GM18507 (cell line): ENCODE measurements at regions not wholly inside any gene's neighbourhood (a gene's known extent, or its start where the extent isn't known, plus 50 kb on each side); places are given as distances from the start of the nearest gene placed in this dataset.
"Not testable (repeated sequence)": the region's sequence is repeated elsewhere in the genome, so short reads cannot be mapped to it uniquely, and the experiment has no call there.

ENCODE experiments used
- DNase-seq: peaks from one replicate; pipeline ENCODE4 v3.0.0; 2011; ENCODE audit warnings: low read depth; ENCODE audit not compliant: insufficient read length; ENCODE audit errors: extremely low spot score
- FAIRE-seq: peaks from 2 replicates; lab custom pipeline; 2011; peaks lifted over from hg19 to GRCh38; lab: Jason Lieb, UNC

GRCh38 chr5:56763711-56764466 lies 51.5 kb upstream of the MAP3K1 start:
- no peak for FAIRE-seq
- no peak for DNase-seq

- FAIRE-seq (no peak), DNase-seq (no peak)
Measured at GRCh38 chr5:56763182-56763581, 52.2 kb upstream of the MAP3K1 start.

- DNase-seq: no peak
- FAIRE-seq: no peak
Measured at GRCh38 chr5:56761151-56761885, 54.0 kb upstream of the MAP3K1 start.

- FAIRE-seq: no peak
- DNase-seq: no peak
Measured at GRCh38 chr5:56760723-56761122, 54.6 kb upstream of the MAP3K1 start.

GRCh38 chr5:56759521-56760216 lies 55.7 kb upstream of the MAP3K1 start:
- DNase-seq: no peak
- no peak for FAIRE-seq

GRCh38 chr5:56757077-56757476 lies 58.3 kb upstream of the MAP3K1 start:
- DNase-seq (no peak), FAIRE-seq (no peak)

- DNase-seq: no peak
- FAIRE-seq: no peak
Measured at GRCh38 chr5:56755036-56755555, 60.3 kb upstream of the MAP3K1 start.

GRCh38 chr5:56753588-56753987 lies 61.8 kb upstream of the MAP3K1 start:
- DNase-seq, FAIRE-seq: not testable (repeated sequence)

- DNase-seq (no peak), FAIRE-seq (no peak)
Measured at GRCh38 chr5:56751572-56752313, 63.6 kb upstream of the MAP3K1 start.

GRCh38 chr5:56749842-56750241 lies 65.5 kb upstream of the MAP3K1 start:
- DNase-seq (no peak), FAIRE-seq (no peak)

- FAIRE-seq (no peak), DNase-seq (no peak)
Measured at GRCh38 chr5:56746553-56747339, 68.6 kb upstream of the MAP3K1 start.

- DNase-seq (no peak), FAIRE-seq (no peak)
Measured at GRCh38 chr5:56745864-56746263, 69.5 kb upstream of the MAP3K1 start.

GRCh38 chr5:56740868-56741267 lies 74.5 kb upstream of the MAP3K1 start:
- FAIRE-seq: no peak

GRCh38 chr5:56739990-56740389 lies 75.4 kb upstream of the MAP3K1 start:
- FAIRE-seq (no peak), DNase-seq (no peak)

More at GRCh38 chr5:56740868-56741267, 74.5 kb upstream of the MAP3K1 start:
- no peak for DNase-seq

- DNase-seq (no peak), FAIRE-seq (no peak)
Measured at GRCh38 chr5:56737951-56738606, 77.3 kb upstream of the MAP3K1 start.

- no peak for FAIRE-seq
- DNase-seq: no peak
Measured at GRCh38 chr5:56737002-56737621, 78.2 kb upstream of the MAP3K1 start.

GRCh38 chr5:56735849-56736641 lies 79.3 kb upstream of the MAP3K1 start:
- FAIRE-seq: no peak
- DNase-seq: no peak
